SU-DHL-6 (cell line): ENCODE measurements at regions not wholly inside any gene's neighbourhood (a gene's known extent, or its start where the extent isn't known, plus 50 kb on each side); places are given as distances from the start of the nearest gene placed in this dataset.
"Not testable (repeated sequence)": the region's sequence is repeated elsewhere in the genome, so short reads cannot be mapped to it uniquely, and the experiment has no call there.

Experiments
- H2AFZ ChIP-seq: fragments of 200-600 bp; sonication (generic); 2 replicates; pipeline ENCODE4 v1.6.1; 2014; ENCODE audit warnings: low read depth, mild to moderate bottlenecking, moderate library complexity, mixed read lengths, antibody characterized with exemption, low read length; ENCODE audit not compliant: severe bottlenecking
- H3F3A ChIP-seq: fragments of 200-600 bp; shearing (Covaris generic); 2 replicates; pipeline ENCODE4 v1.6.0; 2016; ENCODE audit warnings: antibody characterized with exemption, mild to moderate bottlenecking; ENCODE audit not compliant: insufficient read depth
- H3K27ac ChIP-seq: fragments of 200-600 bp; sonication (generic); 2 replicates; pipeline ENCODE4 v1.5.1; 2016; ENCODE audit warnings: low read depth, mild to moderate bottlenecking, low read length, moderate library complexity, mixed read lengths
- H3K27me3 ChIP-seq: fragments of 200-600 bp; sonication (generic), shearing (Covaris generic); 2 replicates; pipeline ENCODE4 v1.6.0; 2014; ENCODE audit warnings: mild to moderate bottlenecking, low read length
- H3K36me3 ChIP-seq: fragments of 200-600 bp; sonication (generic); 2 replicates; pipeline ENCODE4 v1.6.1; 2014; ENCODE audit warnings: mild to moderate bottlenecking, low read length, mixed read lengths
- H3K4me2 ChIP-seq: fragments of 300-600, 200-600 bp; shearing (Covaris generic), sonication (generic); 2 replicates; pipeline ENCODE4 v1.6.0; 2014; ENCODE audit warnings: low read length, low read depth, mild to moderate bottlenecking; ENCODE audit not compliant: poor library complexity, severe bottlenecking
- H3K4me3 ChIP-seq: fragments of 200-600 bp; sonication (generic); 2 replicates; pipeline ENCODE4 v1.5.1; 2014; ENCODE audit warnings: antibody characterized with exemption, low read length, mild to moderate bottlenecking, mixed read lengths; ENCODE audit not compliant: insufficient read depth, poor library complexity, severe bottlenecking
- H3K79me2 ChIP-seq: fragments of 200-600 bp; sonication (generic); 2 replicates; pipeline ENCODE4 v1.6.1; 2014; ENCODE audit warnings: mild to moderate bottlenecking, low read length, moderate library complexity; ENCODE audit not compliant: insufficient read depth
- H3K9ac ChIP-seq: fragments of 200-600 bp; sonication (generic); 2 replicates; pipeline ENCODE4 v1.7.0; 2014; ENCODE audit warnings: mild to moderate bottlenecking, low read length
- H3K9me2 ChIP-seq: fragments of 200-600 bp; sonication (generic); replicated peaks from 2 replicates; pipeline ENCODE4 v1.6.1; 2014; ENCODE audit warnings: low read length; ENCODE audit not compliant: insufficient read depth
- H3K9me3 ChIP-seq: fragments of 200-600 bp; sonication (generic); 2 replicates; pipeline ENCODE4 v1.6.1; 2014; ENCODE audit warnings: low read length, mixed read lengths; ENCODE audit not compliant: insufficient read depth
- H4K20me1 ChIP-seq: fragments of 200-600 bp; sonication (generic); 2 replicates; pipeline ENCODE4 v1.6.1; 2014; ENCODE audit warnings: low read depth, mild to moderate bottlenecking, antibody characterized with exemption, low read length, moderate library complexity, mixed read lengths
- CTCF ChIP-seq: fragments of 200-600 bp; sonication (generic); IDR thresholded peaks from one replicate; pipeline ENCODE4 v1.5.1; 2017; ENCODE audit warnings: antibody characterized with exemption, mild to moderate bottlenecking, low read length, moderate library complexity; ENCODE audit not compliant: insufficient read depth, poor library complexity, severe bottlenecking
- EZH2phosphoT487 ChIP-seq: fragments of 200-600 bp; sonication (generic), shearing (Covaris generic); conservative IDR thresholded peaks from 2 replicates; pipeline ENCODE4 v1.6.1; 2018; ENCODE audit warnings: mild to moderate bottlenecking, antibody characterized with exemption, low read length, moderate library complexity, mixed read lengths

GRCh38 chr12:59396919-59397318, 198.9 kb upstream of the SLC16A7 start:
- TF ChIP-seq CTCF (no peak), EZH2phosphoT487 (no peak)
- Histone ChIP-seq H3K36me3 (no peaks in the 10 kb centered on the region), H3K79me2 (no peaks in the 10 kb centered on the region), H3F3A (no peaks in the 10 kb centered on the region), H3K9me2 (no peaks in the 10 kb centered on the region), H3K27me3 (no peaks in the 10 kb centered on the region), H2AFZ (no peak overlapping the region), H4K20me1 (no peaks in the 10 kb centered on the region), H3K4me3 (no peak overlapping the region), H3K9ac (no peak overlapping the region), H3K9me3 (no peaks in the 10 kb centered on the region), H3K4me2 (no peak overlapping the region), H3K27ac (no peak overlapping the region)

DNA sequence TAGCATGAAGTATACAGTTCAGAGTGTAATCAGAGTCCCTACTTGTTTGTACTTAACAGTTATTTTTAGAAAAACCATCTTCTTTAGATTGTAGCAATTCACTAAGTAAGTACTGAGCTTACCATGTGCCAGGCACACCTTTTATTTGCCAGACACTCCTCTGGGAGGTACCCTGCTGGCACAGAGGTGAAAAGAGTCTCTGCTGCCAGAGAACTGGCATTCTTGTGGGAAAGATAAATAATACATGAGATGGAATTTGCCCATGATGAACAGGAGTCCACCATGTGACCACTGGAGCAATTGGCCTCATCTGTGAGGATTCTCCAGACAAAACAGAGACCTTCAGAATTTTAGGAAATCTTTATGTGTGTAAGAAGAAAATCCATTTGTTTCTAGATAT, 199.3 kb upstream of the SLC16A7 start:
- no peak overlapping the region for H2AFZ ChIP-seq
- H3K79me2 ChIP-seq = no peaks in the 10 kb centered on the region
- H3K9me3 ChIP-seq = no peaks in the 10 kb centered on the region
- H3K4me3 ChIP-seq = no peak overlapping the region
- H3K27me3 ChIP-seq = no peaks in the 10 kb centered on the region
- H3F3A ChIP-seq = no peaks in the 10 kb centered on the region
- no peak overlapping the region for H3K27ac ChIP-seq
- H3K9ac ChIP-seq = no peak overlapping the region
- no peaks in the 10 kb centered on the region for H4K20me1 ChIP-seq
- TF ChIP-seq EZH2phosphoT487 (no peak), CTCF (no peak)
- H3K9me2 ChIP-seq = no peaks in the 10 kb centered on the region
- H3K4me2 ChIP-seq = no peak overlapping the region
- no peaks in the 10 kb centered on the region for H3K36me3 ChIP-seq

DNA sequence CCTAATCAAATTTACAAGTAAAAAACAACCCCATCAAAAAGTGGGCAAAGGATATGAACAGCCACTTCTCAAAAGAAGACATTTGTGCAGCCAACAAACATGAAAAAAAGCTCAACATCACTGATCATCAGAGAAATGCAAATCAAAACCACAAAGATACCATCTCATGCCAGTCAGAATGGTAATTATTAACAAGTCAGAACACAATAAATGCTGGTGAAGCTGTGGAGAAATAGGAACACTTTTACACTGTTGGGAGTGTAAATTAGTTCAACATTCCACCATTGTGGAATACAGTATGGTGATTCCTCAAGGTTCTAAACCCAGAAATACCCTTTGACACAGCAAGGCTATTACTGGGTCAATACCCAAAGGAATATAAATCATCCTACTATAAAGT, 200.5 kb upstream of the SLC16A7 start:
- not testable (repeated sequence) for H3K9me2 ChIP-seq, H3K27me3 ChIP-seq, H3K36me3 ChIP-seq, H2AFZ ChIP-seq, H3K4me3 ChIP-seq, H3F3A ChIP-seq, H3K4me2 ChIP-seq, H3K79me2 ChIP-seq, H4K20me1 ChIP-seq, H3K9ac ChIP-seq, H3K27ac ChIP-seq, H3K9me3 ChIP-seq

GRCh38 chr12:59393506-59393905, 202.3 kb upstream of the SLC16A7 start:
- Histone ChIP-seq H3K4me3 (no peak overlapping the region), H3K27ac (no peak overlapping the region), H3K9me2 (no peaks in the 10 kb centered on the region), H3K9ac (no peak overlapping the region), H3F3A (no peaks in the 10 kb centered on the region), H3K27me3 (no peaks in the 10 kb centered on the region), H3K36me3 (no peaks in the 10 kb centered on the region), H2AFZ (no peak overlapping the region), H3K4me2 (no peak overlapping the region), H4K20me1 (no peaks in the 10 kb centered on the region), H3K79me2 (no peaks in the 10 kb centered on the region), H3K9me3 (no peaks in the 10 kb centered on the region)
- TF ChIP-seq CTCF (no peak), EZH2phosphoT487 (no peak)
